Psoas muscle (tissue), 7 donors: ENCODE measurements at regions not wholly inside any gene's neighbourhood (a gene's known extent, or its start where the extent isn't known, plus 50 kb on each side); places are given as distances from the start of the nearest gene placed in this dataset.

Experiments
- ATAC-seq, 4 donors: fragments of 200-7000 bp; cut with Tn5 transposase; one replicate each; pipeline ENCODE4 v1.9.1; 2020; ENCODE audit warnings: moderate library complexity in 3 of 4, mild to moderate bottlenecking in 2 of 4
- DNase-seq, 2 donors: peaks; one replicate each; pipeline ENCODE4 v3.0.0-alpha.2; 2020
- H3K27ac ChIP-seq: fragments of 200-600 bp; one replicate; pipeline ENCODE4 v1.8.0; 2022
- H3K27me3 ChIP-seq, 3 donors: fragments of 200-600 bp in 1 of 3; one replicate each; pipeline versions ENCODE4 v1.6.1 to v1.8.0; 2013 to 2022; ENCODE audit warnings: low read length in 2 of 3, mild to moderate bottlenecking in 2 of 3, moderate library complexity in 1 of 3; ENCODE audit not compliant: insufficient read depth in 3 of 3
- H3K36me3 ChIP-seq, 2 donors: fragments of 200-600 bp in 1 of 2; one replicate each; pipeline versions ENCODE4 v1.6.1 to v1.8.0; 2013 to 2022; ENCODE audit warnings: low read depth in 1 of 2, mild to moderate bottlenecking in 1 of 2, moderate library complexity in 1 of 2; ENCODE audit not compliant: insufficient read depth in 1 of 2
- H3K4me1 ChIP-seq: fragments of 200-600 bp; one replicate; pipeline ENCODE4 v1.8.0; 2022
- H3K4me3 ChIP-seq: fragments of 200-600 bp; one replicate; pipeline ENCODE4 v1.8.0; 2022; ENCODE audit warnings: mild to moderate bottlenecking
- H3K9me3 ChIP-seq: fragments of 200-600 bp; one replicate; pipeline ENCODE4 v1.8.0; 2022
- CTCF ChIP-seq: fragments of 200-600 bp; IDR thresholded peaks from one replicate; pipeline ENCODE4 v1.8.0; 2022; ENCODE audit warnings: antibody characterized with exemption
- WGBS, 3 donors: extraction: QIAGEN DNeasy Blood & Tissue Kit; methylation state at CpG; one replicate each; pipeline versions ENCODE4 v1.1.6 to v1.1.7; 2013; 5-methylcytosine and 5-hydroxymethylcytosine counted together
- intact Hi-C, 2 donors: fragments of 100-400 bp; cut with DNase I; formaldehyde crosslinking; loops; one replicate each; pipeline versions ENCODE4 v1.11.0 to v1.14.2; 2022
- donor health status: healthy with polysubstance abuse.
- donor health status: DM: no; HTN: no; CAD: no; lungs with moderate emphysema.
- donor health status: Bipolar disorder and iron deficiency.
- donor health status: healthy.
- donor health status: DM: yes; HTN: yes; CAD: no.
- donor health status: DM: no; HTN: no; CAD: no.
- donor health status: DM: yes; HTN: yes; CAD: no.

GRCh38 chr4:41878170-41878969 lies 56.9 kb upstream of the TMEM33 start:
- no peak for ATAC-seq
- no peak for TF ChIP-seq CTCF
- H3K4me1 ChIP-seq = peaks cover 24% of the 10 kb centered on the region

DNA sequence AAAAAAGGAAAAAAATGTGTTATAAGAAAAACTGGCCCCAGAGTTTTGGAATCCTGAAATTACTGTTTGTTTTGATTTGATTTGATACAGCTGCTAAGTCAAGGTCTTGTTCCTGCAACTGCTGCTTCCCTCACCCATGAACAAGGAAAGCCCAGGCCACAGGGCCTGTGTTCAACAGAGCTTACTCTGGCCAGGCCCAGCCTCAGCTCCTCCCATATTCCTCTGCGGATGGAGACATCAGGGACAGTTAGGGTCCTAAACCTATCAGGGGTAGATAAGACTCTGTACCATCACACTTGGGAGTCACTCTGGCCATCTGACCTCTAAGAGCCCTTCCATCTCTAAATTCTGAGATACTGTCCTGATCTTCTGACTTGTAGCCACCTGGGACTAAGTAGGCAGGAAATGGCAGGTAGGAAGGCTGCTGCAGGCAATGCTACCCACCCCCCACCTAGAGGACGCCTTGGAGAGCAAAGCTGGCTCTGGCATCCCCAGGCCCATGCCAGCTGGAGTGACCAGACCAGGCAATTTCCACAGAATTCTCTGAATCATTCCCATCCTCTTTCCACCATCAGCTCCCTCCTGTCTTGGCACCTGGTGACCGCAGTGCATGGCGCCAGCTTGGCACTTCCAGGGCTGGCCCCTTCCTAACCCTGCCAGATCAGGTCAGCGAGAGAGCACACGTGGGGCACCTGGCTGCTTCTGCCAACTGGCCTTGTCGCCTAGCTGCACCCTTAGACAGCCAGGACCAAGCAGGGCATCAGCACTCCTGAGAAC lies 58.0 kb upstream of the TMEM33 start:
- Histone ChIP-seq H3K9me3 (no peaks in the 10 kb centered on the region), H3K27ac (no peak overlapping the region), H3K27me3 (peaks cover 9 to 98% (median 43%) of the 10 kb centered on the region in 3 donors), H3K36me3 (no peaks in the 10 kb centered on the region), H3K4me3 (no peak overlapping the region), H3K4me1 (peaks cover 21% of the 10 kb centered on the region)
- DNase-seq = no peak
- no peak for ATAC-seq
- TF ChIP-seq CTCF = no peak
- intact Hi-C loops = no loop called here
- 39 to 58% (median 52%) methylated on average over 7 of the region's 7 CpGs for WGBS, 3 donors

More at GRCh38 chr4:41878170-41878969, 56.9 kb upstream of the TMEM33 start:
- H3K27ac ChIP-seq = no peak overlapping the region
- peak in 1 of 2 donors; percentile 35 for DNase-seq
- no peaks in the 10 kb centered on the region for H3K36me3 ChIP-seq
- no peaks in the 10 kb centered on the region for H3K9me3 ChIP-seq
- 15 to 29% (median 28%) methylated on average over 40 to 41 of the region's 41 CpGs for whole genome bisulfite sequencing, 3 donors
- intact Hi-C loops = no loop called here
- H3K4me3 ChIP-seq = no peak overlapping the region
- H3K27me3 ChIP-seq = peaks cover 2 to 93% (median 43%) of the 10 kb centered on the region in 3 donors

GRCh38 chr4:41874873-41875272 lies 60.4 kb upstream of the TMEM33 start:
- intact Hi-C loops = no loop called here

GRCh38 chr4:41874398-41874797 lies 60.8 kb upstream of the TMEM33 start:
- 39 to 60% (median 55%) methylated on average over 7 of the region's 7 CpGs for WGBS, 3 donors
- Histone ChIP-seq H3K4me3 (no peak overlapping the region), H3K4me1 (peaks cover 4% of the 10 kb centered on the region), H3K36me3 (no peaks in the 10 kb centered on the region), H3K9me3 (no peaks in the 10 kb centered on the region), H3K27ac (no peak overlapping the region), H3K27me3 (peaks cover 6 to 88% (median 25%) of the 10 kb centered on the region in 3 donors)
- ATAC-seq (no peak), DNase-seq (no peak)
- no peak for TF ChIP-seq CTCF
- intact Hi-C loops = no loop called here

More at GRCh38 chr4:41874873-41875272, 60.4 kb upstream of the TMEM33 start:
- Histone ChIP-seq H3K4me1 (peaks cover 4% of the 10 kb centered on the region), H3K9me3 (no peaks in the 10 kb centered on the region), H3K27ac (no peak overlapping the region), H3K4me3 (no peak overlapping the region), H3K36me3 (no peaks in the 10 kb centered on the region), H3K27me3 (peaks cover 6 to 88% (median 25%) of the 10 kb centered on the region in 3 donors)
- no peak for TF ChIP-seq CTCF
- ATAC-seq = no peak
- no peak for DNase-seq
